Activated naive CD8-positive, alpha-beta T cell treated with anti-CD3 and anti-CD28 coated beads, Interleukin-2, amount 10 ng/mL, durations not matched to agents 7 days and 5 days (primary cell): ENCODE measurements at regions not wholly inside any gene's neighbourhood (a gene's known extent, or its start where the extent isn't known, plus 50 kb on each side); places are given as distances from the start of the nearest gene placed in this dataset.
"Not testable (repeated sequence)": the region's sequence is repeated elsewhere in the genome, so short reads cannot be mapped to it uniquely, and the experiment has no call there.

Experiments
- ATAC-seq: fragments of 150-1000 bp; cut with Tn5 transposase; one replicate; pipeline ENCODE4 v1.10.0; 2021; ENCODE audit warnings: low read depth, moderate library complexity
- POLR2A ChIA-PET: fragments of 350-600 bp; sonication (Branson Sonifier 250); formaldehyde crosslinking; loops from one replicate; lab custom pipeline; 2021; ENCODE audit warnings: antibody characterized with exemption; lab: Charles Lee
- DNase-seq: peaks from one replicate; pipeline ENCODE4 v3.0.0; 2021
- H3K27ac Mint-ChIP-seq: one replicate; pipeline ENCODE4 v1.8.0; 2022; ENCODE audit warnings: mild to moderate bottlenecking, mixed read lengths
- H3K27me3 Mint-ChIP-seq: one replicate; pipeline ENCODE4 v1.8.0; 2022; ENCODE audit warnings: mild to moderate bottlenecking, moderate library complexity, mixed read lengths
- H3K36me3 Mint-ChIP-seq: one replicate; pipeline ENCODE4 v1.8.0; 2021; ENCODE audit warnings: mild to moderate bottlenecking, mixed read lengths
- H3K4me1 Mint-ChIP-seq: one replicate; pipeline ENCODE4 v1.8.0; 2021; ENCODE audit warnings: mixed read lengths
- H3K4me3 Mint-ChIP-seq: one replicate; pipeline ENCODE4 v1.8.0; 2022; ENCODE audit warnings: mild to moderate bottlenecking, moderate library complexity, mixed read lengths
- H3K9me3 Mint-ChIP-seq: one replicate; pipeline ENCODE4 v1.8.0; 2021; ENCODE audit warnings: mixed read lengths

- Mint-ChIP-seq H3K4me3 (no peak overlapping the region), H3K27me3 (peaks cover 7% of the 10 kb centered on the region), H3K4me1 (no peaks in the 10 kb centered on the region), H3K27ac (no peak overlapping the region), H3K9me3 (no peaks in the 10 kb centered on the region), H3K36me3 (no peaks in the 10 kb centered on the region)
- ATAC-seq (no peak), DNase-seq (no peak)
- POLR2A ChIA-PET, result interaction anchor here (0.7 kb wide), 1 partner anchor 57 kb away, joined by 3 read pairs; no protein-coding TSS in a partner anchor
Observed at GRCh38 chr9:90204128-90204831, 438.3 kb downstream of the DIRAS2 start.

- H3K9me3 Mint-ChIP-seq, POLR2A ChIA-PET, H3K4me1 Mint-ChIP-seq, DNase-seq, ATAC-seq, H3K4me3 Mint-ChIP-seq, H3K27me3 Mint-ChIP-seq, H3K27ac Mint-ChIP-seq, H3K36me3 Mint-ChIP-seq: not testable (repeated sequence)
Observed at GRCh38 chr9:90213045-90213444, 429.6 kb downstream of the DIRAS2 start.

GRCh38 chr9:90219548-90220118 lies 423.0 kb downstream of the DIRAS2 start:
- ATAC-seq, result peak; percentile 60
- no peaks in the 10 kb centered on the region for H3K27me3 Mint-ChIP-seq
- no peaks in the 10 kb centered on the region for H3K4me1 Mint-ChIP-seq
- H3K36me3 Mint-ChIP-seq, result no peaks in the 10 kb centered on the region
- no peak overlapping the region for H3K4me3 Mint-ChIP-seq
- peak; percentile 55 for DNase-seq
- POLR2A ChIA-PET, result no interaction called here
- H3K27ac Mint-ChIP-seq, result no peak overlapping the region
- no peaks in the 10 kb centered on the region for H3K9me3 Mint-ChIP-seq

- H3K4me1 Mint-ChIP-seq, H3K27me3 Mint-ChIP-seq, H3K4me3 Mint-ChIP-seq, H3K36me3 Mint-ChIP-seq, POLR2A ChIA-PET, H3K27ac Mint-ChIP-seq, ATAC-seq, H3K9me3 Mint-ChIP-seq, DNase-seq: not testable (repeated sequence)
Observed at GRCh38 chr9:90221899-90222298, 420.7 kb downstream of the DIRAS2 start.

GRCh38 chr9:90226839-90227338 lies 415.7 kb downstream of the DIRAS2 start:
- H3K4me3 Mint-ChIP-seq, H3K4me1 Mint-ChIP-seq, H3K9me3 Mint-ChIP-seq, ATAC-seq, H3K27ac Mint-ChIP-seq, H3K27me3 Mint-ChIP-seq, H3K36me3 Mint-ChIP-seq, POLR2A ChIA-PET: not testable (repeated sequence)
- DNase-seq, result peak; percentile 57

GRCh38 chr9:90233081-90233480 lies 409.5 kb downstream of the DIRAS2 start:
- H3K4me1 Mint-ChIP-seq, H3K36me3 Mint-ChIP-seq, H3K9me3 Mint-ChIP-seq, DNase-seq, H3K27me3 Mint-ChIP-seq, ATAC-seq, H3K4me3 Mint-ChIP-seq, POLR2A ChIA-PET, H3K27ac Mint-ChIP-seq: not testable (repeated sequence)

- POLR2A ChIA-PET, result no interaction called here
- ATAC-seq, result no peak
- Mint-ChIP-seq H3K27ac (no peak overlapping the region), H3K36me3 (no peaks in the 10 kb centered on the region), H3K4me1 (no peaks in the 10 kb centered on the region), H3K4me3 (no peak overlapping the region), H3K9me3 (no peaks in the 10 kb centered on the region), H3K27me3 (peaks cover 8% of the 10 kb centered on the region)
- no peak for DNase-seq
Observed at GRCh38 chr9:90240541-90240940, 402.1 kb downstream of the DIRAS2 start.

GRCh38 chr9:90245661-90246060 lies 397.0 kb downstream of the DIRAS2 start:
- Mint-ChIP-seq H3K27ac (no peak overlapping the region), H3K27me3 (peaks cover 12% of the 10 kb centered on the region), H3K9me3 (no peaks in the 10 kb centered on the region), H3K4me3 (no peak overlapping the region), H3K36me3 (no peaks in the 10 kb centered on the region), H3K4me1 (no peaks in the 10 kb centered on the region)
- POLR2A ChIA-PET, result no interaction called here
- ATAC-seq (no peak), DNase-seq (no peak)

GRCh38 chr9:90249094-90249493 lies 393.5 kb downstream of the DIRAS2 start:
- Mint-ChIP-seq H3K9me3 (no peaks in the 10 kb centered on the region), H3K27ac (no peak overlapping the region), H3K4me3 (no peak overlapping the region), H3K27me3 (peaks cover 11% of the 10 kb centered on the region), H3K36me3 (no peaks in the 10 kb centered on the region), H3K4me1 (no peaks in the 10 kb centered on the region)
- POLR2A ChIA-PET, result no interaction called here
- DNase-seq, result no peak
- no peak for ATAC-seq

- POLR2A ChIA-PET, result no interaction called here
- no peaks in the 10 kb centered on the region for H3K36me3 Mint-ChIP-seq
- H3K9me3 Mint-ChIP-seq, result no peaks in the 10 kb centered on the region
- H3K4me3 Mint-ChIP-seq, result no peak overlapping the region
- DNase-seq (no peak), ATAC-seq (no peak)
- no peaks in the 10 kb centered on the region for H3K4me1 Mint-ChIP-seq
- peaks cover 16% of the 10 kb centered on the region for H3K27me3 Mint-ChIP-seq
- H3K27ac Mint-ChIP-seq, result no peak overlapping the region
Observed at GRCh38 chr9:90251316-90251715, 391.3 kb downstream of the DIRAS2 start.

GRCh38 chr9:90256345-90256744 lies 386.3 kb downstream of the DIRAS2 start:
- no peak for DNase-seq
- POLR2A ChIA-PET, result no interaction called here
- H3K4me3 Mint-ChIP-seq, result no peak overlapping the region
- H3K9me3 Mint-ChIP-seq, result peaks cover 5% of the 10 kb centered on the region
- no peak for ATAC-seq
- H3K27me3 Mint-ChIP-seq, result peaks cover 11% of the 10 kb centered on the region
- no peaks in the 10 kb centered on the region for H3K4me1 Mint-ChIP-seq
- no peak overlapping the region for H3K27ac Mint-ChIP-seq
- no peaks in the 10 kb centered on the region for H3K36me3 Mint-ChIP-seq

GRCh38 chr9:90259311-90260246 lies 383.0 kb downstream of the DIRAS2 start:
- ATAC-seq (no peak), DNase-seq (no peak)
- Mint-ChIP-seq H3K4me3 (no peak overlapping the region), H3K27ac (no peak overlapping the region), H3K27me3 (peaks cover 7% of the 10 kb centered on the region), H3K9me3 (peaks cover 9% of the 10 kb centered on the region), H3K4me1 (no peaks in the 10 kb centered on the region), H3K36me3 (no peaks in the 10 kb centered on the region)
- POLR2A ChIA-PET, result no interaction called here

GRCh38 chr9:90261698-90262097 lies 380.9 kb downstream of the DIRAS2 start:
- H3K27ac Mint-ChIP-seq, result no peak overlapping the region
- no peaks in the 10 kb centered on the region for H3K4me1 Mint-ChIP-seq
- no peaks in the 10 kb centered on the region for H3K36me3 Mint-ChIP-seq
- no peak for ATAC-seq
- DNase-seq, result no peak
- H3K4me3 Mint-ChIP-seq, result no peak overlapping the region
- peaks cover 9% of the 10 kb centered on the region for H3K9me3 Mint-ChIP-seq
- H3K27me3 Mint-ChIP-seq, result peaks cover 4% of the 10 kb centered on the region
- POLR2A ChIA-PET, result no interaction called here
